Panc1 (cell line): ENCODE measurements at regions not wholly inside any gene's neighbourhood (a gene's known extent, or its start where the extent isn't known, plus 50 kb on each side); places are given as distances from the start of the nearest gene placed in this dataset.

Experiments used
- ATAC-seq: fragments of 200-7000 bp; cut with Tn5 transposase; 2 replicates; pipeline ENCODE4 v1.9.1; 2020; ENCODE audit warnings: mild to moderate bottlenecking, moderate library complexity
- BruUV-seq: library from RNA; stranded (reverse); fragments of 400-500 nt; replicated peaks from 2 replicates; lab custom pipeline; 2021; lab: Mats Ljungman, UMichigan
- CTCF ChIA-PET: fragments of 300-600 bp; sonication (Branson Sonifier 250); formaldehyde crosslinking; loops from one replicate; lab custom pipeline; 2022; ENCODE audit warnings: antibody characterized with exemption; lab: Charles Lee
- POLR2A ChIA-PET: fragments of 300-600 bp; sonication (Branson Sonifier 250); formaldehyde crosslinking; loops from one replicate; lab custom pipeline; 2022; ENCODE audit warnings: antibody characterized with exemption; lab: Charles Lee
- DNase-seq: peaks from one replicate; pipeline ENCODE4 v3.0.0-alpha.2; 2010; ENCODE audit warnings: low read depth, low spot score
- H3K27ac ChIP-seq: 2 replicates; pipeline ENCODE4 v1.5.1; 2011; ENCODE audit warnings: mild to moderate bottlenecking, low read length, inconsistent platforms
- H3K27me3 ChIP-seq: fragments of 200-500 bp; sonication (Bioruptor generic); 2 replicates; pipeline ENCODE4 v1.6.0; 2014; ENCODE audit warnings: low read length, inconsistent platforms; ENCODE audit not compliant: control insufficient read depth, insufficient read depth
- H3K36me3 ChIP-seq: fragments of 200-500 bp; sonication (Bioruptor generic); 2 replicates; pipeline ENCODE4 v1.5.1; 2014; ENCODE audit warnings: inconsistent platforms, mild to moderate bottlenecking, low read length, moderate library complexity; ENCODE audit not compliant: control insufficient read depth, insufficient read depth
- H3K4me1 ChIP-seq: 2 replicates; pipeline ENCODE4 v1.5.1; 2011; ENCODE audit warnings: inconsistent platforms, mild to moderate bottlenecking, low read length, moderate library complexity; ENCODE audit not compliant: control insufficient read depth, insufficient read depth
- H3K4me3 ChIP-seq, 2 experiments: 2 replicates each; pipeline ENCODE4 v1.5.1; 2011 to 2012; ENCODE audit warnings: low read depth in 2 of 2, low read length in 2 of 2, mild to moderate bottlenecking in 2 of 2, inconsistent platforms in 1 of 2, moderate library complexity in 1 of 2
- H3K9me3 ChIP-seq: fragments of 200-500 bp; sonication (Bioruptor generic); 2 replicates; pipeline ENCODE4 v1.5.1; 2014; ENCODE audit warnings: low read depth, mild to moderate bottlenecking, inconsistent platforms, low read length, moderate library complexity; ENCODE audit not compliant: control insufficient read depth, insufficient read depth
- CTCF ChIP-seq: fragments of 450-650 bp; IDR thresholded peaks from 2 replicates; pipeline ENCODE4 v1.5.1; 2017; ENCODE audit warnings: mild to moderate bottlenecking
- POLR2AphosphoS5 ChIP-seq: IDR thresholded peaks from 2 replicates; pipeline ENCODE4 v1.6.1; 2012; ENCODE audit warnings: mild to moderate bottlenecking, low read depth, low read length, moderate library complexity
- REST ChIP-seq, 2 experiments: IDR thresholded peaks; 2 replicates each; pipeline ENCODE4 v1.6.1; 2011 to 2012; ENCODE audit warnings: low read depth in 2 of 2, control low read depth in 1 of 2, low read length in 1 of 2, mild to moderate bottlenecking in 1 of 2, moderate library complexity in 1 of 2; ENCODE audit not compliant: insufficient read depth in 1 of 2
- SIN3A ChIP-seq: IDR thresholded peaks from 2 replicates; pipeline ENCODE4 v1.6.1; 2012; ENCODE audit warnings: low read depth, mild to moderate bottlenecking, low read length, moderate library complexity, borderline replicate concordance; ENCODE audit not compliant: insufficient read depth
- TCF7L2 ChIP-seq: IDR thresholded peaks from 2 replicates; pipeline ENCODE4 v1.6.1; 2011; ENCODE audit warnings: mild to moderate bottlenecking, low read depth, low read length, inconsistent platforms
- in situ Hi-C: cut with HindIII; loops from 2 replicates; pipeline ENCODE4 v1.10.0; 2016; ENCODE audit warnings: low sequenced_read_pairs, low pct_unique_long_range_greater_than_20kb
- intact Hi-C: fragments of 100-400 bp; cut with micrococcal nuclease; formaldehyde crosslinking; loops from one replicate; pipeline ENCODE4 v1.10.0; 2022; ENCODE audit not compliant: unreplicated experiment

DNA sequence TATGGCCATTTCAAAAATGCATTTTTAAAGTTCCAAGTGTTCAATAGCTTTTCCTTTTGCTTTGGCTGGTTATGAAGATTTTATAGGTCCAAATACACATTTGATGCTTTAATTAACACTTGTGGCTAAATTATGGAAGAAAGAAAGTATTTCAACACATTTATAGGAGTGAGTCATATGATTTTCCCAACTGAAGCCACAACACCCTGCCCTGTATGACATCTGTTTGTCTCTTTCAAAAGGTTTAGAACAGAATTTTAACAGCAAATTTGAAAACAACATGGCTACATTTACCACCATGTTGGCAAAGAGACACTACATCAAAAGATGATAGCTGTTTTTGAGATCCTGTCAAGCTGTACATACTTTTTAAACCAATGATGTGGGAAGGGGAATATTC, 99.4 kb downstream of the TMEM174 start:
- no peaks in the 10 kb centered on the region for H3K9me3 ChIP-seq
- H3K27me3 ChIP-seq = no peaks in the 10 kb centered on the region
- no peaks in the 10 kb centered on the region for H3K36me3 ChIP-seq
- no peak overlapping the region for H3K4me3 ChIP-seq
- ATAC-seq = no peak
- no peak for DNase-seq
- in situ Hi-C loops (no loop called here), intact Hi-C loops (no loop called here)
- POLR2A ChIA-PET = no interaction called here
- no peak overlapping the region for H3K27ac ChIP-seq
- H3K4me1 ChIP-seq = no peaks in the 10 kb centered on the region
- CTCF ChIA-PET = no interaction called here
- no peak for TF ChIP-seq SIN3A
- TF ChIP-seq CTCF = no peak
- no peak for TF ChIP-seq POLR2AphosphoS5
- TF ChIP-seq REST (IDR thresholded peaks at IDR 0.05; ENCODE audit: insufficient read depth in 1 of 2, low read depth in 2 of 2, low read length in 1 of 2) = no peak
- TF ChIP-seq TCF7L2 = no peak
- no TSS peak for BruUV-seq

GRCh38 chr5:73268826-73269225, 95.8 kb downstream of the TMEM174 start:
- Histone ChIP-seq H3K27me3 (no peaks in the 10 kb centered on the region), H3K4me3 (no peak overlapping the region), H3K4me1 (no peaks in the 10 kb centered on the region), H3K36me3 (no peaks in the 10 kb centered on the region), H3K9me3 (no peaks in the 10 kb centered on the region), H3K27ac (no peak overlapping the region)
- ATAC-seq (no peak), DNase-seq (no peak)
- intact Hi-C loops (no loop called here), in situ Hi-C loops (no loop called here)
- no TSS peak for BruUV-seq
- ChIA-PET CTCF (no interaction called here), POLR2A (no interaction called here)
- TF ChIP-seq TCF7L2 = no peak
- TF ChIP-seq CTCF = no peak
- TF ChIP-seq REST (IDR thresholded peaks at IDR 0.05; ENCODE audit: insufficient read depth in 1 of 2, low read depth in 2 of 2, low read length in 1 of 2) = no peak
- TF ChIP-seq SIN3A = no peak
- TF ChIP-seq POLR2AphosphoS5 = no peak
